Activated CD4-positive, alpha-beta T cell treated with anti-CD3 and anti-CD28 coated beads for 1 hour (primary cell): ENCODE measurements at regions not wholly inside any gene's neighbourhood (a gene's known extent, or its start where the extent isn't known, plus 50 kb on each side); places are given as distances from the start of the nearest gene placed in this dataset.
"Not testable (repeated sequence)": the region's sequence is repeated elsewhere in the genome, so short reads cannot be mapped to it uniquely, and the experiment has no call there.

Experiments used
- DNase-seq: peaks from one replicate; pipeline ENCODE4 v3.0.0-alpha.2; 2020

DNA sequence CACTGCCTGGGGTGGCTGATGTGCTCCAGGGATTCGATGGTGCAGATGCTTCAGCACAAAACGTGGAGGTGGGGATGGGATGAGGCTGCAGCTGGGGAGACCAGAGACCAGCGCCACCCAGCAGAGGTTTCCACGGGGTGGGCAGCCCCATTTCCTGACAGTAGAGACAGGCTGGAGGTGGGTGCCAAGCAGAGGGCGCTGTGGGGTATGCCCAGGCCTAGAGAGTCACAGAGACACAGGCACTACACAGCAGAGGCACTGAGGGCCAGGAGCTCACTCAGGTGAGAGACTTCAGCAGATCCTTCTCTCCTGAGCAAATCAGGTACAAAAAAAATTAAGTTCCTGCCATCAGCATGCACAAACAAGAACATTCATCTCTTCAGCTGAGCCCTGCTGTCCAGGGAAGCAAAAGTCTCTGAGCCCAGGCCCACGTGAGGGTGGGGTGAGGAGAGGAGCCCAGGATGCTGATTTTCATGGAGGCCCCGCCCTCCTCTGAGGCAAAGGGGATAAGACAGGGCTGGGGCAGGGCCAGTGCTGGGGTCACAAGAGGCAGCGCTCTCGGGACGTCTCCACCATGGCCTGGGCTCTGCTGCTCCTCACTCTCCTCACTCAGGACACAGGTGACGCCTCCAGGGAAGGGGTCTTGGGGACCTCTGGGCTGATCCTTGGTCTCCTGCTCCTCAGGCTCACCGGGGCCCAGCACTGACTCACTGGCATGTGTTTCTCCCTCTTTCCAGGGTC lies 53.1 kb downstream of the GGTLC2 start:
- no peak for DNase-seq

DNA sequence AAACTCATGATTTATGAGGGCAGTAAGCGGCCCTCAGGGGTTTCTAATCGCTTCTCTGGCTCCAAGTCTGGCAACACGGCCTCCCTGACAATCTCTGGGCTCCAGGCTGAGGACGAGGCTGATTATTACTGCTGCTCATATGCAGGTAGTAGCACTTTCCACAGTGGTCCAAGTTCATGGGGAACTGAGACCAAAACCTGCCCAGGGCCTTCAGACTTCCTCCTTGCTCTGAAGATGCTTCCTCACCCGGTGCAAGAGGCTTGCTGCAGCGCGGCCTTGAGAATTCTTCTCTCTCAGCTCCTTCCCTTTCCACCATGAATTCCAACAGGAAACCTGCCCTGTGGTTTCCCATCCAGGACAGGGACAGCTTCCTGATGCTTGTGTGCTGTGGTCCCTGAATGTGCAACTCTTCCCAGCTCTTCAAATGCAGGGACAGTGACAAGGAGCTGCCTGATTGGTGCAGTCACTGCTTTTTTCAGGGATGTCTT lies 53.9 kb downstream of the GGTLC2 start:
- DNase-seq = no peak

DNA sequence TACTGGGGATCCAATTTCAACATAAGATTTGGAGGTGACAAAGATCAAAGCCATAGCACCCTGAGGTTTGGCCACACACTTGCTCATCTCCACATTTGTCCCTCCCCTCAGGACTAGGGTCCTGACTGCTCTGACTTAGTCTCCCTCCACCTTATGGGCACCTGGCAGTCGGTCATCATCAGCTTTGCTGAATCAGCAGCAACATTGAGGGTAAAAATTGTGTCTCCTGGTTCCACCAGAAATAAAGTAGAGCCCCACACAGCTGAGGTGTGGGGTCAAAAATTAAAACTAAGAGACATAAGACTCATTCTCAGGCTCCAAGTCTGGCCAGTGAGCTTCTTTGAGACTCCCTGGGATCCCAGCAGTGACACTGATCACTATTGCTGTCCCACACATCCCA lies 56.2 kb downstream of the GGTLC2 start:
- DNase-seq = no peak

DNA sequence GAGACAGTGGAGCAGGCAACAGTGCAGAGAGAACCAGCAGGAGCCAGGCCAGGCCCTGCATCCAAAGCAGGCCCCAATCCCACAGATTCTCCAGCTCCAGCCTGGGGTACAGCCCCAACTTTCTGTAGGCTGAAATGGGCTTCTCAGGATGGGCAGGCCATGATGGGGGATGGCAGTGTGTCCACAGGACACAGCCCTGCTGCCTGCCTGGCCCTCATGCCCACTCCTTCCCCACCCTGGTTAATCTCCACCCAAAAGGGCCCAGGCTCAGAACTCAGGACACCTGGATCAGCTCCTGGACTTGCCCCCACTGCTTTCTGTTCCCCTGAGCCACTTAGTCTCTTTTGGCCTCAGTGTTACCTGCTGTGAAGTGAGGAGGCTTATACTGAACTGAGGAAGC lies 57.1 kb downstream of the GGTLC2 start:
- not testable (repeated sequence) for DNase-seq

DNA sequence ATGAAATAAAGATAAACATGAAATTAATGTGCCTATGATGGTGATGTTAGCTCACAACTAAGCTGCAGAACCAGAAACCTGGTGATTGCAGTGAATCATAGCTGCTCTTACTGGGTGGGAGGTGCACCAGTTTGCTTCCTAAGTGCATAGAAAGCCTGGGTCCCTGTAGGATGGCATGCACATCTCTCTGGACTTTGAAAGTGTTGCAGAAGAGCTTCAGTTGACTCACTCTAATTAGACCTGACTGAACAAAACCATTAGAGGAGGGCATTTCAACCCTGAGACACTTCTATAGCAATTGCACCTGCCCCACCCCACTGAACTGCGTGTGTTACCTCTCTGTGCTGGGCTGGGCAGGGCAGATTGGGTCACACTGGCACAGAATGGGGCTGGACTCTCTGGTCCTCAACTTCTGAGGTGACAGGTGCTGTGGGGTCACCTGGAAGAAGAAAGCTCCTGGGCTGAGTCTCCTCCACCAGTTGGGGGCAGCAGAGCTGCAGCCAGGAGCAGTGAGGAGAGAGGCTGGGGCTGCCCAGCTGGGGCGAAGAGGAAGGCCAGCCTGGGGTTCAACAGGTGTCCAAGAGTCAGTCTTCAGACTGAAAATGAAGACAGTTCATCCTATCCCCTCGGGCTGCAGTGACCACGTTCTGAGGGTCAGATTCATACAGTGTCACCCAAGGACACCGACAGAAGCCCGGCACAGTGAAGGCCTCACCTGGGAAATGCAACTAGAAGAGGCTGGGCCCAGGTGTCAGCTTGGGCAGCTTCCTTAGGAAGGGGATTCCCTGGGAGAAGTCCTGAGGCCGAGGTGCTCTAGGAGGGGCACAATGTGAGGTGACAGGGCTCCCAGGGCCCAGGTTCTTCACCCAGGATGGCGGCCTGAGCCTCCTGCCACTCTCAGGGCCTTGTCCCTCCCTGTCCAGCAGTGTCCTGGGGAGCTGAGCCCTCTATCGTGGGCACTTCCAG lies 58.1 kb downstream of the GGTLC2 start:
- DNase-seq = no peak

DNA sequence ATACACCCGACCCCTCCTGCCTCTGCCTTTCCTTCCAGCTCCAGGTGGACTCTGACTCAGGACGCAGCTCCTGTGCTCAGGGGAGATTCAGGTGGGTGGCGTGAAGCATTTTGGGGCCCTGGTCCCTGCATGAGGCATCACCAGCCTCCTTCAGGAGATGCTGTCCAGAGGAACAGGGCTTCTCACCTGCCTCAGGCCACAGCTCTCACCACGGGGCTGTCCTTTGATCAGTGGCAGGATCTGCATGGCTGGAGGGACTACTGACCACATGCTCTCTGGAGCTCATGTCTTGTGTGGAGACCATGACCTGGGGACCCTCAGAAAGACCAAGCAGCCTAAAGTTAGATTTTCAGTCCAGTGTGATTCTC lies 58.8 kb downstream of the GGTLC2 start:
- no peak for DNase-seq

DNA sequence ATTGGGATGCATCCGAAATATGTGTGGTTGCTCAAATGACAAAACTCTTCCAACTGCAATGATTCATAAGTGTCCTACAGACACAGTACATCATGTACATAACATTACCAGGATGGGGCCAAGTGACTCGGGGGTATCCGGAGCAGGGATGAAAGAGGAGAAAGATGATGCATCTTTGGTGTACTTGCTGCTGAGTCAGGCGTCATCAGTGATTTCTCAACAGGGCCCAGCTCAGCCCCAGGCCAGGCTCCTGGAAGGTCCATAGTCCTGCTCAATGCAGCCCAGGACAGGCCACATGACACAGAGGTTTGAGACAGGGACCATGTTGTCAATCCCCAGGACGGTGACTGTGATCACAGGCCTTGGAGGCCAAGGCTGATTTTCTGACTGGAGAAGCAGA lies 59.3 kb downstream of the GGTLC2 start:
- no peak for DNase-seq

DNA sequence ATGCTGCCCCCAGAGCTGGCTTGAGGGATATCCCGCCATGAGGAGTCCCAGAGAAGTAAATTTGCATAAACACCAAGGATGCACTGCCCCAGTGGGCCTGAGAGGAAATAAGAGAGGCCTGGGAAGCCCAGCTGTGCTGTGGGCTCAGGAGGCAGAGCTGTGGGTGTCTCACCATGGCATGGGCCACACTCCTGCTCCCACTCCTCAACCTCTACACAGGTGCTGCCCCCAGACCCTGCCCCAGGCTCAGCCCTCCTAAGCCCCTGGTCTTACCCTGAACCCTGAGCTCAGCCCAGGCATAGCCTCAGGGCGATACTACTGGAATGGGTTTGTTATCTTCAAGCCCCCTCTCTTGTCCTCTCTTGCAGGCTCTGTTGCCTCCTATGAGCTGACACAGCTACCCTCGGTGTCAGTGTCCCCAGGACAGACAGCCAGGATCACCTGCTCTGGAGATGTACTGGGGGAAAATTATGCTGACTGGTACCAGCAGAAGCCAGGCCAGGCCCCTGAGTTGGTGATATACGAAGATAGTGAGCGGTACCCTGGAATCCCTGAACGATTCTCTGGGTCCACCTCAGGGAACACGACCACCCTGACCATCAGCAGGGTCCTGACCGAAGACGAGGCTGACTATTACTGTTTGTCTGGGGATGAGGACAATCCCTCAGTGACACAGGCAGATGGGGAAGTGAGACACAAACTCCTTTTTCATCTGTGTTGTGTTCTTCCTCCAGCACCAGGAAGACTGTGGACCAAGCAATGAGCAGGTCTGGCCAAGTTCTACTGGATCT lies 59.9 kb downstream of the GGTLC2 start:
- no peak for DNase-seq

DNA sequence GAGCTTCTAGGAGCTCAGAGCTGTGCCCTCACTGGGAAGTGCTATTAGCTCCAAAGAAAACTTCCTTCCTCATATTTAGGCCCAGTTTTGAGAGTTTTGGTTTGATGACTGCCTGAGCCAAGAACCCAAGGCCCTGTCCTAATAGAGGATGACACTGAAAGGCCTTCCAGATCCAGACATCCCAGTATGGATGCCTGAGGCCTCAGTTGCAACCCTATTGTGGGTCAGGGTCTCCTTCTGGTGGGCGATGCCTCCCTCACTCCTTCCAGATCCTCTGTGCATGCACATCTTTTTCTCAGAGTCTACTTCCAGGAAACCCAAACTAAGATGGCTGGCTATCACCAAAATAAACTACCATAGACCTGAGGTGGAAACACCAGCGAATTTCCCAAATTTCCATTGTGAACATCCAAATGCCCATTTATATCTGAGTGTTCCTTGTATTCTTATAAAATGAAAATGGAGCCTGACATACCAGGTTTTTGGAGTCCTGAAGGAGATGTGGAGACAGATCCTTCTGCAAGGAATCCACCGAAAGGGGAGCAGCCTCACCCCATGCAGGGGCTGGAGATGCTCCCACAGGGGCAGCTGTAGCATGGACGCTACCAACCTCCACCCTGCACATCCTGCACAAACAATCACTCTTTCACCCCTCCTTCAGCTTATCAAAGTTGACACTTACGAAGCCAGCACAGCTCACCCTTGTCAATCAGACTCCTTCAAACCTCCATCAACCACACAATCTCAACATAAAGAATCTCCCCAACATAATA lies 61.1 kb downstream of the GGTLC2 start:
- DNase-seq = no peak

DNA sequence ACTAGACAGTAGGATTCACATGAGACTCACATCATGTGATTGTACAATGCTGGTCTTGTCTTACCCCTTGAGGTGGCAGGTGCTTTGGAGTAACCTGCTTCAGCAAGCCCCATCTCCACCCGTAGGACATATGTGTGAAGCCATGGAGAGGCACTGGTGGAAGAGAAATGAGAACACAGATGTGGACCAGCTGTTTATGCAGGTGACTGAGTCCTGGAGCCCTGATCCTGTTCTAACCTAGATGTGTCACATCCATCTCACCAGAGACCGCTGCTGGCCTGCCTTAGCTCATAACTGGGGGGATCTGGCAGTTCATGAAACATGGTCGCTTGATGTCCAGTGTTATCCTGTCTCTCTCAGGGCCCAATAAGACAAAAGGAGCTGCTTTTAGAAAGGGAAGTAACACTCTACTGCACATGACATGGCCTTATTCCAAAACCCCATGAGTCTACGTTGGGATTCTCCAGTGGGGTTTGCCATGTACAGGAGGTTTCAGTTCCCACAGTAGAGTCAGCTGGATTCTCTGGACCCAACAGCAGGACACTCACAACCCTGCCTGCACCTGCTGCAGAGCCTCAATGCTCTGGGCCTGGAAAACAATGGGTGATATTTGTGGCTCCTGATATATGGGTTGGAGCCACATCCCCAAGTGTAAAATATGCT lies 62.0 kb downstream of the GGTLC2 start:
- DNase-seq = no peak

DNA sequence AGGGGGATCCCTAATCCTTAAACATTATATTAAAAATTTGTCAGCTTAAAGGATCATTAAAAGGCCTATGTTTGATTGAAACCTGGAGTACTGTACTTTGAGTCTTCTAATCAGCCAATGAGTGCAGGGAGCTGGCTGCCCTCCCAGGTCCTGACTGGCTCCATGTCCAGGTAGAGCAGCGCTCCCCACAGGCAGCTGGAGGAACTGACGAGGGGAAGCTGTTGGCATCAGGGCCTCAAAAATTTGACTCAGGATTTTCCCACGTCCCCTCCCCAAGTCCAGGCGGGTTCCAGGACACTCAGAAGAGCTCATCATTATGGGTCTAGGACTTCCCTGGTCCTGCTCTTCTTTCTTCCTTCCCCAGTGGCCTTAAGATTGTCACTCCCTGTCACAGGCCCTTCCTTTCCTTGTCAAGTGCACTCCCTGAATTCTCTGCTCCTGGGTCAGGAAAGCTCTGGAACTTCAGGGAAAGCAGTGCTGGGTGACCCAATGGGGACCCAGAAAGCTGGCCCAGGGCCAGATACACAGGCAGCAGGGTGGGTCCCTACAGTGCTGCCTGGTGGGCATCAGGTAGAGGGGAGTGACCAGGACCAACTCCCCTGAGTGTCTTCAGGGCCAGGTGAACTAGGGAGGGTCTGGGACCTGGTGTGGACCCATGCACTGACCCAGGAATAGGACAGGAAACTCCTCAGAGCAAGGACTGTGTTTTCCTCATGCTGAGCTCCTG lies 65.5 kb downstream of the GGTLC2 start:
- no peak for DNase-seq

DNA sequence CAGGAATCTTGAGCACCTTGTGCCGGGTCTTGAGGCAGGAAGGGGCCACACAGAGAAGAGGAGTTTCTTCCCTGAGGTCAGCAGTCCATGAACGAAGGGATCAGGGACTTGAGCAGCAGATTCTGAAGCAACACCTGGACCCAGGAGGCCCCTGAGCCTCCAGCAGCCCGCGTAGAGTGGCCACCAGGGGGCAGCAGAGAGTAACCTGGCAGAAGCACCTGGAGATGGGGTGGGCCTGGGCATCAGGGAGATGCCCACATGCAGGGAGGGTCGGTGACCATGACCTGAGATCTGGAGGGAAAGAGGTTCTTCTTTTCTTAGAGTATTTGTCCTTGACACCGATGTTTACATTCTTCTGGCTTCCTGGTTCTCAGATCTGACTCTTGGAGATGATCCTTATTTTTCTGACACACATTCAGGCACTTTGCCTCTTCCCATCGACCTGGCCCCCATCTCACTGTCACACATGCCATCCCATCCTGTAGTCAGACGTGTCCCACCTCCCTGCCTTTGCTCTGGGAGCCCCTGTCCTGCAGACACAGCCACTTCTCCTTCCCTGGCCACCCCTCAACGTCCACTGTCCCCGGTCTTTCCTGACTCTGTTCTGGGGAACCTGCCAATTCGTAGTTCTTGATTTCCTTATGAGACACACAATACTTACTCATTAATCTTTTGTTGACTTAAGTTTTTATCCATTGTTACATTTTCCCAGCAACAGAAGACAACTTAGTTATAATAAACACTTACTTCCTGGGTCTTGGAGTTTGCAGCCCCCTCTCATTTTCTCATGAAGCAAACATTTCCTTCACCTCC lies 66.5 kb downstream of the GGTLC2 start:
- peak; percentile 66 for DNase-seq

DNA sequence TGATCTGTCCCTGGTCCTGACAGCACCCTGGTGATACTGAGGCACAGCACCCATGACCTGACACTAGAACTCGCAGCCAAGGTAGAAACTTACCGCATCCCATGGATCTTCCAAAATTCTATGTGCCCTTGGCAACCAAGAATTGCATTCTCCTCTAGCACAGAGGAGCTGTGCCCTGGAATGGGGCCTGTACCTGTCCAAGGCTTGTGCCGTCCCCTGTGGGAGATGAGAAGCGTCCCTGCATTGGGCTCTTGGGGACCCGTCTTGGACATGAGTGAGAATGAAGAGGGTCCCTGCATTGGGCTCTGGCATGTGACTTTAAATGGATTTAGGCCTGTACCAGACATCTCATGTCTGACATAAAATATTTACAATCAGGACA lies 67.1 kb downstream of the GGTLC2 start:
- no peak for DNase-seq

DNA sequence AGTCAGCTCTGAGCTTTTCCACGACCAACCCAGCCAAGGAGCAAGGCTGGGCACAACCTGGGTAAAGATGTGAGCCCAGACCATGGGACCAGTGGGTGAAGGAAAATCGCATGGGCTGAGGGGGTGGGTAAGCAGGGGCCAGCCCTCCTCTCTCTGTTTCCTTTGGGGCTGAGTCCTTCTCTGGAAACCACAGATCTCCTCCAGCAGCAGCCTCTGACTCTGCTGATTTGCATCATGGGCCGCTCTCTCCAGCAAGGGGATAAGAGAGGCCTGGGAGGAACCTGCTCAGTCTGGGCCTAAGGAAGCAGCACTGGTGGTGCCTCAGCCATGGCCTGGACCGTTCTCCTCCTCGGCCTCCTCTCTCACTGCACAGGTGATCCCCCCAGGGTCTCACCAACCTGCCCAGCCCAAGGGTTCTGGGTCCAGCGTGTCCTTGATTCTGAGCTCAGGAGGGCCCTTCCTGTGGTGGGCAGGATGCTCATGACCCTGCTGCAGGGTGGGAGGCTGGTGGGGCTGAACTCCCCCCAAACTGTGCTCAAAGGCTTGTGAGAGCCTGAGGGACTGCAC lies 67.8 kb downstream of the GGTLC2 start:
- DNase-seq = no peak

DNA sequence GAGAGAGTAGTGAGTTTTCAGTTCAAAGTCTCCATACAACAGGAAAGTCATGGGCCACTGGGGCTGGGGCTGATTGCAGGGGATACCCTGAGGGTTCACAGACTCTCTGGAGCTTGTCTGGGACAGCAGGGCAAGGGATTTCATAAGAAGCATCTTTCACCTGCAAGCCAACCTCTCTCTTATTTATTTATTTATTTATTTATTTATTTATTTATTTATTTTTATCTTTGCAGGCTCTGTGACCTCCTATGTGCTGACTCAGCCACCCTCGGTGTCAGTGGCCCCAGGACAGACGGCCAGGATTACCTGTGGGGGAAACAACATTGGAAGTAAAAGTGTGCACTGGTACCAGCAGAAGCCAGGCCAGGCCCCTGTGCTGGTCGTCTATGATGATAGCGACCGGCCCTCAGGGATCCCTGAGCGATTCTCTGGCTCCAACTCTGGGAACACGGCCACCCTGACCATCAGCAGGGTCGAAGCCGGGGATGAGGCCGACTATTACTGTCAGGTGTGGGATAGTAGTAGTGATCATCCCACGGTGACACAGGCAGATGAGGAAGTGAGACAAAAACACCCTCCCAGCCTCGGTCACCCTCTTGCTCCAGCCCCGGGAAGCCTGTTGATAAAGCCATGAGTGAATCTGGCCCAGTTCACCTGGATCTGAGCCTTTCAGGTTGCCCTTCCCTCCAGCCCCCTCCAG lies 68.4 kb downstream of the GGTLC2 start:
- DNase-seq = no peak

DNA sequence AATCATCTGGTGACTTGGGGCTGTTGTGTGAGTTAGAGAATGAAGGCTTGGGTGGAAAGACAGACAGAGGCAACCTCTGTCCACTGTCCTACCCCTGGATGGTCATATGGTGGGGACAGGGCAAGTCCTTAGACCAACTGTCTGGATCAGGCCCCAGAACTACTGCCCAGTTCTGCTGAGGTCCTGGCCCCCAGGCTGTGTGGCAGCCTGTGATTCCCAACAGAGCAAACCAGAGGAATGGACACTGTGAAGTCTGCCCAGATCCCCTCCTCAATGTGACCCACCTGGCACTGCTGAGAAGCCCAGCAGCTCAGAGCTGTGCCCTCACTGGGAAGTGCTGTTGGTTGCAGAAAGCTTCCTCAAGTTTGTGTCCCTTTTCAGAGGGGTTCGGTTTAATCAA lies 69.0 kb downstream of the GGTLC2 start:
- DNase-seq = no peak

DNA sequence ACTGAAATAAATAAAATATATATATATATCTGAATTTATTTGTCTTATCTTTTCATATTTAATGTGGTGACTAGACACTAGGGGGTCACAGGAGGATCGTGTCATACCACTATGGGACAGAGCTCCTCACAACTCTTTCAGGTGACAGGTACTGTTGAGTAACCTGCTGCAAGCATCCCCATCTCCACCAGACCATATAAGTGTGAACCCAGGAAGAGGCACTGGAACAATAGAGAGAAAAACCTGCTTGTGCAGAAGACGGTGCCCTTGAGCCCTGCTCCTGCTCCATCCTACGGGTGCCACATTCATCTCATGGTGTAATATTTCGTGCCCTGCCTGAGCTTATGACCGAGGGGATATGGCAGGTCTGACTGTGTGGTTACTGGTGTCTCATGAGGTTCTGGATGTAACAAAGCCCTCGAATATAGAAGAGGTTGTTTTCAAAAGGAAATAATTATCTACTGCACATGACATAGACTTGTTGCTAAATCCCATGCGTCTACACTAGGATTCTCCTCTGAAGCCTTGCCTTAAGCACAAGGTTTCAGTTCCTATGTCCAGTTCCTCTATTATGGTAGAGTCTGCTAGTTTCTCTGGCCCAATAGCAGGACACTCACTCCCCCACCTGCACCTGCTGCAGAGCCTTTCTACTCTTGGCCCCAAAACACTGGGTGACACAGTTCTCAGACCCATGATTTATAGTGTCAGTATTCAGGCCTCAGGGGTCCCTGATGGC lies 70.4 kb downstream of the GGTLC2 start:
- DNase-seq = no peak

DNA sequence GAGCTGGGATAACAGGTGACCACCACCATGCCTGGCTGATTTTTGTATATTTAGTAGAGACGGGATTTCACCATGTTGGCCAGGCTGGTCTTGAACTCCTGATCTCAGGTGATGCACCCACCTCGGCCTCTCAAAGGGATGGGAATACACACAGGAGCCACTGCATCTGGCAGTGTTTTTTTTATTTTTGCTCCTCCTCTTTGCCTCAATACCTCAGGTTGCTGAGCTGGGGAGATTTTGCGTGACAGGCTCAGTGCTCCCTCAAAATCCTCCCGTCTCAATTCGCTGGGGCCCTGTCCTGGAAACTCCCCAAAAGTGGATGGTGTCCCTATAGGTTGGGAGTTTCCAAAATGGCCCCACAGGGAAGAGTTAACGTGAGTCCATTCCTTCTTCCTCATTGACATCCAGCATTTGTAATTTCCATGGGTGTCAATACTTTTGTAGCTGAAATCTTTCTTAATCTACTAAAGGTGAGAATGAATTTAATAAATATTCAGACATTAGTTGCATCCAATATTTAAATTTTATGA lies 71.8 kb downstream of the GGTLC2 start:
- no peak for DNase-seq
